OCI-M1 (cell line): ENCODE measurements at regions not wholly inside any gene's neighbourhood (a gene's known extent, or its start where the extent isn't known, plus 50 kb on each side); places are given as distances from the start of the nearest gene placed in this dataset.
A peak's percentile ranks its signal among the peaks of the same experiment; 100 is the strongest.

Experiments used
- DNase-seq: peaks from one replicate; lab custom pipeline; 2025; lab: John Stamatoyannopoulos, UW

GRCh38 chr9:120117081-120117480 lies 462.9 kb downstream of the CDK5RAP2 start:
- no peak for DNase-seq

DNA sequence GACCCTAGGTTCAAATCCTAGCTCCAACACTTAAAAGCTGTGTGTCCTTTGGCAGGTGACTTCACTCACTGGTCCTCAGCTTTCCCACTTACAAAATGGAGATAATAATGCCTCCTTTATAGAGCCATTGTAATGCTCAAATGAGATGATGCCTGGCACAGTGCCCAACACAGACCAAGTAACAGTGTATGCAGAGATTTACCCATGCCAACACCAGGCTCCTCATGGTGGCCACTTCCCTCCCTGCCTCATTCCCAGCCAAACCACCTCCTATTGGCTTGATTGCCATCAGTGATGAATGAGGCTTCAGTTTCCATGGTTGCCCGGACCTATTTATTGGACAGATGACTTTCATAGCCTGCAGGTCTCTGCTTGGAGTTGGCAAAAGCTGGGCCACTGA lies 469.4 kb downstream of the CDK5RAP2 start:
- DNase-seq = no peak

GRCh38 chr9:120109242-120109641 lies 470.7 kb downstream of the CDK5RAP2 start:
- DNase-seq = peak; percentile 13

DNA sequence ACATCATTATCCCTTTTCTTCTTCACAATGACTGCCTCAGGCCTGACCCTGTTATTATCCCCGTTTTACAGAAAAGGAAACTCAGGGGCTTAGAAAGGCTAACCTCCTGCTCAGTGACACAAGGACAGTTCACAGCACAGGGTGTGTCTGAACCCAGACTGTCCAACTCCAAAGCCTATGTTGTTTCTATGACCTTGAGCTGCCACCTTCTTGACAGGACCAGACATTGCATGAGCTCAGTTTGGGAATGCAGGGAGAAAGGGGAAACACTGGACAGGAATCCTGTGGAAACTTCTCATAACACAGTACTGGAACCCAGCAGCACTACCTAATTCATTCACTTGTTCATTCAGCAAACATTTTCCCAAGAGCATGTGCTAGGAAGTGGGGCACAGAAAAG lies 472.8 kb downstream of the CDK5RAP2 start:
- no peak for DNase-seq

DNA sequence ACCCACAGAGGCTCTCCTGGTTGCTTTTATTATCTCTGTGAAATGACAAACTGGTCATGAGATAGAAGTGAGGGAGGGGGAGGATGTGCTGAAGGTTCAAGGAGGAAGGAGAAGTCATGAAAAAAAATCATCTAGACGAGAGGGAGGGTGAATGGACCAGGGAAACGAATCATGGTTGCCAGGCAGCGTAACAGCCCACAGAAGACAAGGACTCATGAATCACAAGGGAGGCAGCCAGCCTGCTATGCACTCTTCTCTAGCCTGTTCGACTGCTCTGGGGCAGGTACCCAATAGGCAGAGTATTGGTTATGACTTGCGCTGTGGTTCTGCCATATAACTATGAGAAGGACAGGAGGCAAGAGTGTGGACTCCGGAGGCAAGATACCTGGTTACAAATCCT lies 475.2 kb downstream of the CDK5RAP2 start:
- no peak for DNase-seq

DNA sequence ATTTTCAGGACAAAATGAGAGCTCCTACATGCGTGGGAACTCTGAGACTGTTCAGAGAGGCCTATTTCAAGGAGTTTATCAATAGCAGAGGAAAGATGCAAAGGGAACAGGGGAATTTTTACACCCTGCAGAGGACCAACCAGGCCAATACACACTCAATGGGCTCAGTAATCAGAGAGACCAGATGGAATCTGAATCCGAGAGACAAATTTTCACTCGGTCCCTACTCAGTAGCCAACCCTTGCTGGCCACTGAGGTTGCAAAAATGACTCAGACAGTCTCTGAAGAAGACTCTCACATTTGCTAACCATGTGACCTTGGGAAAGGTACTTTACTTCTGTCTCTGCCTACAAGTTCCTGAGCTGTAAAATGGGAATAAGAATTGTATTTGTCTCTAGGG lies 479.4 kb downstream of the CDK5RAP2 start:
- DNase-seq = no peak

GRCh38 chr9:120099065-120099464 lies 480.9 kb downstream of the CDK5RAP2 start:
- DNase-seq = no peak

GRCh38 chr9:120098584-120098983 lies 481.4 kb downstream of the CDK5RAP2 start:
- DNase-seq = no peak

DNA sequence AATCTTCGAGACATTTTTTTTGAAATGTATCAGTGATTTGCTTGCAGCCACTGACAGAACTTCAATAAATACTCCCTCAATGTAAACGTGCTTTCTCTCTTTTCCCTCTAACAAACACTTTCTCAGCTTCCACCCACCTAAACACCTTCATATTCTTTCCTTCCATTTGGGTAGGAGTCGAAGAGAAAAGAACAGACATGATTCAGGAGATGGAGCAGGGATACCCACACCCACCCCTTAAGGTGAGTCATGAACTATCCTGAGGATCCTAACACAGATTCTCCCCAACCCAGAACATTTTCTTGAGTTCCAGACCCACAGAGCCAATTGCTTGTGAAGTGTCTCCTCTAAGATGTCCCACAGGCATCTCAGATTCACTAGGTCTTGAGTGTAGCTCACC lies 488.8 kb downstream of the CDK5RAP2 start:
- no peak for DNase-seq

GRCh38 chr9:120080849-120081248 lies 499.1 kb downstream of the CDK5RAP2 start:
- no peak for DNase-seq

DNA sequence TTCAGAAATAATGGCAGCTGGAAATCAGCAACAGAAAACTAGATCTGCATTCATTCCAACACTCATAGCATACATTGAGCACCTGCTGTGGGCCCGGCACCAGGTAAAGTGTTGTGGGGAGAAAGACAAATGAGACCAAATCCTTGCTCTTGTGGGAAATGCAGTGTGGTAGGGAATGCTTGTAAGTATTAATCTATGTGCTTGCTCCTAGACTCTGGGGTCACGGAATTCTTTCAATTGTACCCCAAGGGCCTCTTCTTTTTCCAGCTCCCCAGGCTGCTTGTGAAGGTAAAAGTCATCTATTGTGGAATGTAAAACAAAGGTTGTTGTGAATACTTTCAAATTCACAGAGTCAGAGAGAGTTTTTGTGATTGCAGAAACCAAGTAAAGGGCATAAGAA lies 501.9 kb downstream of the CDK5RAP2 start:
- no peak for DNase-seq

DNA sequence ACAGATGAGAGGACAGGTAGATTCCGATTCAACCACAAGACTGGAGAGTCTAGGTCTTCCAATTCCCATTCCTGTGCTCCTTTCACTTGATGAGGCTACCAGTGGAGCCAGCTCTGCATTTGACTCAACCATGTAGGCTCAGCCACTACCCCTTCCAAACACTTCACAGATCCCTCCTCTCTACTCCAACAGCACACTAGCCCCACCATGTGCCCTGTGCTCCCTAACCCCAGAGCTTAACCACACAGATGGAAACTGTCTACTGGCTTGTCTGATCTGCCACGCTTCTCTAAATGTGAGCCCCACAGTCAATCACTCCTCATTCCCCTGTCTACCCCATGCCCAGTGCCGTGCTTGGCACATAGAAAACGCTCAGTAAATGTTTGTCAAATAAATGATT lies 508.2 kb downstream of the CDK5RAP2 start:
- DNase-seq = no peak

- no peak for DNase-seq
Measured at GRCh38 chr9:120066315-120066714, 513.7 kb downstream of the CDK5RAP2 start.

GRCh38 chr9:120065151-120065550 lies 514.8 kb downstream of the CDK5RAP2 start:
- DNase-seq = no peak

GRCh38 chr9:120045011-120045410 lies 535.0 kb downstream of the CDK5RAP2 start:
- no peak for DNase-seq

GRCh38 chr9:120043448-120043847 lies 536.5 kb downstream of the CDK5RAP2 start:
- DNase-seq = no peak

DNA sequence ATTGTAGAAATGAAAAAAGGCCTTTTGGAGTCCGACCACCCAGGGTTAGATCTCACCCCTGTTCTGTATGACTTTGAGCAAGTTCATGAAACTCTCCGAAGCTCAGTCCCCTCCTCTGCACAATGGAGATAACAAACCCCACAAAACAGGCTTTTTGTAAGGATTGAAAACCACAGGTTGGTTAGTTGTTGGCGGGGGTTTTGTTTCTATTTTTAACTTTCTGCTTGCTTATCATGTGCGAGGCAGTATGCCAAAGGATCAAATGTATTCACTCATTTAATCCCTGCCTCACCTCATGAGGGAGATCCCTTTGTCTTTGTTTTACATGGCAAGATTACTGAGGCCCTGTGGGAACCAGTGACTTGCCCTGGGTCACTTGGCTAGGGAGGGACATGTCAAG lies 539.1 kb downstream of the CDK5RAP2 start:
- DNase-seq = peak; percentile 82

GRCh38 chr9:120038342-120038741 lies 541.6 kb downstream of the CDK5RAP2 start:
- no peak for DNase-seq

GRCh38 chr9:120032639-120033038 lies 547.3 kb downstream of the CDK5RAP2 start:
- DNase-seq = no peak

DNA sequence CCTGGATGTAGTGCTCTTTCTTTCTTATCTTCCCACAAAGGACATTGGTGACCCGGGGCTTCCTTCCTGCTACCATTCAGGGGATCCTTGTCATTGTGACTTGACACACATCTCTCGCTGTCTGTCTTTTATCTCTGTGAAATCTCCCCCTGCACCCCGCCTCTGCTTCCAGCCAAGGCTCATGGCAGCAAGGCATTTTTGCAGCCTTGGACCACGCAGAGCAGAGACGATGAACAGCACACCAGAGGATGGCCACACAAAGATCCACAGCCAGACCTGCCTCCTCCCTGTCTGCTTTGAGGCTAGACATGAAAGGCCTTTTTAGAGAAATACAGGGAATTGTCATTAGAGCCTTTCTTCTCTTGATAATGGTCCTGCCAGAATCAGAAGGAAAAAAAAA lies 549.1 kb downstream of the CDK5RAP2 start:
- no peak for DNase-seq

- DNase-seq = no peak
Measured at GRCh38 chr9:120018550-120018949, 561.4 kb downstream of the CDK5RAP2 start.

DNA sequence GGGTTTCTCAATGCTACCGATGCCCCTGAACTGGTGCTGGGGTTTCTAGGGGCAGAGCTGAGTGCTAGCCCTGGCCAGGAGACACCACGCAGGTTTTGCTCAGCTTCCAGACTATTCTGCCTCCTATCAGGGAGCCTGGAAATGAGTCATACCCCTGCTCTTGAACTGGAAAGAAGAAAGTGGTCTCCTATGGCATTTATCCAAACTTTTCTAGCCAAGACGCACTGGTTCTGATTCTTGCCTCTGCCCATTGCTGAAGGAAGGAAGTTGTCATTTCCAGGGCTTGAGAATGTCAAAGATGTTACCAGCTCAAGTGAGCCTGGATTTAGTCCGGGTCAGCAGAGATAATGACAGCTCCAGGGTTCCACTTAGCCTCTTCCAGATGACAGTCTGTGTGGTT lies 561.9 kb downstream of the CDK5RAP2 start:
- no peak for DNase-seq

DNA sequence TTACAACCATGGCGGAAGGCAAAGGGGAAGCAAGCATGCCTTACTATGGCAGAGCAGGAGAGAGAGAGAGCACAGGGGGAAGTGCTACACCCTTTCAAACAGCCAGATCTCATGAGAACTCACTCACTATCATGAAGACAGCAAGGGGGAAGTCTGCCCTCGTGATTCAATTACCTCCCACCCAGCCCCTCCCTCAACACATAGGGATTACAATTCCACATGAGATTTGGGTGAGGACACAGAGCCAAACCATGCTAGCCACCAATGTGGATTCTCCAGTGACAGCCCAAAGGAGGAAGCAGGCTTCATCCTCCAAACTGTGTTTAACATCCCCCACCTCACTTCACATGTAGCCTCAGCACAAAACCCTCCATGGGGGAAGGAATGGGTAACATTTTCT lies 563.7 kb downstream of the CDK5RAP2 start:
- DNase-seq = no peak

GRCh38 chr9:120014796-120015195 lies 565.2 kb downstream of the CDK5RAP2 start:
- DNase-seq = no peak

DNA sequence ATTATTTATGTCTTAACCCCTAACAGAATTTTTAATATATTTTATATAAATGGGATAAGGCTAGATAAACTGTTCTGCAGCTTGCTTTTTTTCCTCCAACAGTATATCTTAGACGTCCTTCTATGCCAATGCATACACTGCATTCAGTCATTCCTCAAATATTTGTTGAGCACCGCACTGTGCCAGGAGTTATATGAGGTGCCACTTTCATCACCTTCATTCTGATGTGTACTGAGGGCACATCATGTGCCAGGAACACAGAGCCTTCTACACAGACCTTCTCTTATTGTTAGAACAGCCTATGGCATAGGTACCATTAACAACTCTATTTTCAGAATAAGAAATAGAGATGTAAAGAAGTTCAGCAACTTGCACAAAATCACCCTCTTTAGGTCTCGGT lies 570.1 kb downstream of the CDK5RAP2 start:
- DNase-seq = no peak
